ENCODE measurements at regions not wholly inside any gene's neighbourhood (a gene's known extent, or its start where the extent isn't known, plus 50 kb on each side); places are given as distances from the start of the nearest gene placed in this dataset.

GRCh38 chr5:141777130-141777529 lies 95.1 kb upstream of the ARAP3 start:
- TF ChIP-seq, protein P1, sequence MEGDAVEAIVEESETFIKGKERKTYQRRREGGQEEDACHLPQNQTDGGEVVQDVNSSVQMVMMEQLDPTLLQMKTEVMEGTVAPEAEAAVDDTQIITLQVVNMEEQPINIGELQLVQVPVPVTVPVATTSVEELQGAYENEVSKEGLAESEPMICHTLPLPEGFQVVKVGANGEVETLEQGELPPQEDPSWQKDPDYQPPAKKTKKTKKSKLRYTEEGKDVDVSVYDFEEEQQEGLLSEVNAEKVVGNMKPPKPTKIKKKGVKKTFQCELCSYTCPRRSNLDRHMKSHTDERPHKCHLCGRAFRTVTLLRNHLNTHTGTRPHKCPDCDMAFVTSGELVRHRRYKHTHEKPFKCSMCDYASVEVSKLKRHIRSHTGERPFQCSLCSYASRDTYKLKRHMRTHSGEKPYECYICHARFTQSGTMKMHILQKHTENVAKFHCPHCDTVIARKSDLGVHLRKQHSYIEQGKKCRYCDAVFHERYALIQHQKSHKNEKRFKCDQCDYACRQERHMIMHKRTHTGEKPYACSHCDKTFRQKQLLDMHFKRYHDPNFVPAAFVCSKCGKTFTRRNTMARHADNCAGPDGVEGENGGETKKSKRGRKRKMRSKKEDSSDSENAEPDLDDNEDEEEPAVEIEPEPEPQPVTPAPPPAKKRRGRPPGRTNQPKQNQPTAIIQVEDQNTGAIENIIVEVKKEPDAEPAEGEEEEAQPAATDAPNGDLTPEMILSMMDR (IDR thresholded peaks at IDR 0.05), result no peak
- no peak for TF ChIP-seq POLR2A (IDR thresholded peaks at IDR 0.05)

Measured in esophagus squamous epithelium (tissue), 4 donors.